NCI-H2196 treated with DMSO at 0.1 percent for 48 hours (cell line): ENCODE measurements at regions not wholly inside any gene's neighbourhood (a gene's known extent, or its start where the extent isn't known, plus 50 kb on each side); places are given as distances from the start of the nearest gene placed in this dataset.

ENCODE experiments used
- DNase-seq: peaks from one replicate; lab custom pipeline; 2025; ENCODE audit not compliant: unreplicated experiment; lab: John Stamatoyannopoulos, UW

DNA sequence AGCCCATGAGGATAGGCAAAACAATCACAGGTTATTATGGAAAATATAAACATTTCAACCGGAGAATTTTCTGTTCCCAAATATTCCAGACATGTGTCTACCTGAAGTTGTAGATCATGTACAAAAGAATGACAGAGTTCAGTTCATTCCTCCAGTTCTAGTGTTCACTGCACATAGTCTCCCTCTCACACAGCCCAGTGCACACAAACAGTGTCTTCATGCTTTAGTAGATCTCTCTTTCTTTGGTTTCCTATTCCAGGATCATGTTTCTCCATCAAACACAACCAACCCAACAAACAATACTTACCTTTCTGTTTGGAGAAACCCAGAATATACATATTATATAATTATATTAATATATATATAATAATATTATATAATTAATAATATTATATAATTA is 671.9 kb downstream of the TRIML1 start:
- DNase-seq: no peak

DNA sequence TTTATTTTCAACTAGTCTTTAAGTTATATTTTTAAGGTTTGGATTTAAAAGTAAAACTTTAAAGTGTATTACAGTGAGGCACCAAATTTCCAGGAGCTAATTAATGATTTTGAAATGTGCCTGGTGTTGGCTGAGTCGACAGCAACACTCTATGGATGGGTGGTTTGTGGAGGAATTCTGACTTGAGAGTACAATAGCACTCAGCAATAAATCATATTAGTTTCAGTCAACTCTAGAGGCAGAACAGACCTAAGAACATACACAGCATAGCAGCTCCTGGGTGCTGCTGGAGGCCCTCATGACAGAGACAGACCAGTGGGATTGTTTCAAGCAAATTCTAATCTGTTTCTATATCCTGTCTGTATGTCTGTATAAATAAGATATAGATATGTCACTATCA is 673.4 kb downstream of the TRIML1 start:
- DNase-seq: no peak

DNA sequence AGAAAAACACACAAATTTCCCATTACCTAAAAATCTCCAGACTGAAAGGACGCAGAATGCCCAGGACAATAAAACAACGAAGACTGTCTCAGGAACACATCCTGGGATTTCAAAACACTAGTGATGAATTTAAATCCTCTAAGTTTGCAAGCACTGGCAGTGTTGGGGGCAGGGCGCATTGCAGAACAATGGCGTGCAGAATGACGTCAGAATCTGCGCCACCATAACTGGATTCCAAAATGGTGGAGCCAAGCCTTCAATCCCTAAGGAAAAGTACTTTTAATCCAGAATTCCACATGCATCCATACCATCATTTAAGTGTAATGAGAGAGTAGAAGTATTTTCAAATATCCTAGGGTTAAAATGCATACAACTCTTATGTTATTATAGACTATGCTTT is 679.1 kb downstream of the TRIML1 start:
- no peak for DNase-seq

DNA sequence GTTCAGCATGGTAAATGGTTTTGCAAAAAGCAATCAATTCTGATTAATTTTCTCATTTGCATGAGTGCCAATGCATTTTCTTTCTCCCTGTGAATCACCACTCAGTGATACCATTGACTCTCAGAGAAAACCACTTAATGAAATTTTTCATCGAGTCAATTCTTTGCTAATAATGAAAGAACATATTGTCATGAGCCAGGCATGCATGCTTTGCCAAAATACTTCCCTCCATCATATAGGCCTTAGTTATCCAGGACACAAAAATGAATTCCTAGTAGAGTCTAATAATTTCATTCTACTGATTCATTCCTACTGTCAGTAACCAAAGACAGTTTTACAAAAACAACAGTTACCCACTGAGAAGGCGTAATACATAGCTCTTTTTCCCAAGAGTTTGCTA is 680.0 kb downstream of the TRIML1 start:
- DNase-seq: no peak

DNA sequence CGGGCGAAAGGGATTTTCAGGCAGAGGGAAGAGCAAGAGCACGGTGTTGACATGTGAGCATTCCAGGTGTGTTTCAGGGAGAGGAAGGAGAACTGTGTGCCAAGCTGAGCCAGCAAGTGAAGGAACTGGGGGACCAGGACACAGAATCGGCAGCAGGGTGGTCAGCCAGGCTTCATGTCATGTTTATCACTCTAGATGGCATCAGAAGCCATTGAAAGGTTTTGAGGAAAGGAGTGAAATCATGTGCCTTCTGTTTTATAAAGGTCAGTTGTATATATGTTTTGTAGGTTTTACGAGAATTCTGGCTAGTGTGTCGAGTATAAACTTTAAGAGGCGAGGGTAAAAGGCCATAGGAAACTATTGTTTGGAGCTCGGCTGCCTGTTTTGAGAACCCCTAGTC is 682.3 kb downstream of the TRIML1 start:
- no peak for DNase-seq

DNA sequence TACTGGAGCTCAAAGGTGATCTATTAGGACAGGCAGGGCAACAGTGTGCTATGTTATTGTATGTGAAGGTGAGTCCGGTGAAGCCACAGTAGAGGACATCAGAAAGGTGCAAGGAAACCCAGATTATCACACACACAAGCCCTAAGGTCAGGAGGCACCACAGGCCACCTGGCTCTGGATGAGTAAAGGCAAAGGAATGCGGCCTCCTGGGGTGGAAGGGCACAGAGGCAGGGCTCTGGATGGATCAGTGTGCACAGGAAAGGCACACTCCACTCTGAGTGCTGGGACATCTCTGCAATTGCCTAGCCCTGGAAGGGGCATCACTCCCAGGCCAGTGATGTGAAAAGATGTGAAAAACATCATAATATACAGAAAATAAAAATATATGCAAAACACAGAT is 683.5 kb downstream of the TRIML1 start:
- DNase-seq: no peak

DNA sequence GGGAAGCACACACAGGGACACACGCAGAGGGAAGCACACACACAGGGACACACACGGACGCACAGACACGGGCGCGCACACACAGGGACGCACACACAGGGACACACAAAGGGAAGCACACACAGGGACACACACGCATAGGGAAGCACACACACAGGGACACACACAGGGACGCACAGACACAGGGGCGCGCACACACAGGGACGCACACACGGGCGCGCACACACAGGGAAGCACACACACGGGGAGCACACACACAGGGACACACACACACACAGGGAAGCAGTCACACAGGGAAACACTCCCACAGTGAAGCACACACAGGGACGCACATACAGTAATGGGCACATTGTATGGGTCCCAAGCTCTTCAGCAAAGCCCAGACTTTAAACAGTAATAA is 685.3 kb downstream of the TRIML1 start:
- no peak for DNase-seq

DNA sequence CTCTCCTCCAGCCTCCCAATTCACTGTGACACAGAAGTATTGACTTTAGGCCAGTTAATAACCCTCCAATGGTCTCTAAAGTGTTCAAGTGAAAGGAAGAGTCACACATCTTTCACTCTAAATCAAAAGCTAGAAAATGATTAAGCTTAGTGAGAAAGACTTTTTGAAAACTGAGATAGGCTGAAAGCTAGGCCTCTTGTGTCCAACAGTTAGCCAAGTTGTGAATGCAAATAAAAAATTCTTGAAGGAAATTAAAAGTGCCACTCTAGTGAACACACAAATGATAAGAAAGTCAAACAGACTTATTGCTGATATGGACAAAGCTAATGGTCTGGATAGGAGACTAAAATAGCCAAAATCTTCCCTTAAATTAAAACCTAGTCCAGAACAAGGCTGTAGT is 687.2 kb downstream of the TRIML1 start:
- DNase-seq: no peak

DNA sequence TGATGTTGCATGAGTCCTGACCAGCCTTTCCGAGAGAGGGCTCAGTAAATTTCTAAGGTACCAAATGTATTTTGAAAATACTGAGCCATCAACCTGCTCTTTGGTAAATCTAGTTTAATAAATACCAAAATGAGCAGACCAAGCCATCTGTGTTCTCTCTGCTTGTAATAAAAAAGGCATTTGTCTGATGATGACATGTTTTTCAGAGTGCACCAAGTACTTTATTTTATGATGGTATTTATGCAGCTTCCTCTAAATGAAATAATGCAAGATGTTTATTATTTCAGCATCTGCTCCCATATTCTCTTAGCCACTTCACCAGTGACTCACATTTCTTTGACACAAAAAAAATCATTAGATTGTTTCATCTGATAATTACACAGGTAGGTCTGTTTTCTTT is 700.5 kb downstream of the TRIML1 start:
- no peak for DNase-seq

DNA sequence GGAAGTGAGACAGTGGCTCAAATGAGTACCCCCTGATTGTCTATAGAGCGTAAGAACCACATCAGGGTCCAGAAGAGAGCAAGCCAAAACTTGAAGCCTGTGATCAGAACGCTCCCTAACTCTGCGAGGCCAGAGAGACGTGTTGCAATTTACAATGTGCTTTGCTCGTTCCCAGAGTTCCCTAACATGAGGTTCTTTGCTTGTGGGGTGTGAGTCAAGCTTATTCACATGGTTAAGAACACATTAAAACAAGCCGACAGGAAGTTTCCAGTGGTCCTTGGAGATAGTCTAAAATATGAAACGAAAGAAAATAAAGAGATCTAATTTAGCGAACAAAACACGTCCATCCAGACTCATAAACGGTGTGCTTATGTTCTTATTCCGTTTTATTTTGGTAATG is 702.3 kb downstream of the TRIML1 start:
- no peak for DNase-seq

DNA sequence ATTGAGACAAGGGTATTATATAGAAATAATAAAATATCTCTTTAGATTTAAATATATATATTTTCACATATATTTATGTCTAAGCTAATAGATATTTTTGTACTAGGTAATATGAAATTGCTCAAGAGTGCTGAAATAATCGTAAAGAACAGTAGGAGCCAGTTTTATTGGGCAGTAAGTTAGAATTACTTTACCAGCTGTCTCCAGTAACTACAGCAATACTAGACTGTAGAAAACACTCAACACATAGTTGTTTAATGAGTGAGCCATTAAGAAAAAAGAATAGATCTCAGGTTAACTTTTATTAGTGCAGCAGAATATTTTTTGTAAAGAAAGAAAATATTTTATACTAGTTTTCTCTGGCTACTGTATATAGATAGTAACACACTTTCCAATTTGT is 715.2 kb downstream of the TRIML1 start:
- DNase-seq: no peak

DNA sequence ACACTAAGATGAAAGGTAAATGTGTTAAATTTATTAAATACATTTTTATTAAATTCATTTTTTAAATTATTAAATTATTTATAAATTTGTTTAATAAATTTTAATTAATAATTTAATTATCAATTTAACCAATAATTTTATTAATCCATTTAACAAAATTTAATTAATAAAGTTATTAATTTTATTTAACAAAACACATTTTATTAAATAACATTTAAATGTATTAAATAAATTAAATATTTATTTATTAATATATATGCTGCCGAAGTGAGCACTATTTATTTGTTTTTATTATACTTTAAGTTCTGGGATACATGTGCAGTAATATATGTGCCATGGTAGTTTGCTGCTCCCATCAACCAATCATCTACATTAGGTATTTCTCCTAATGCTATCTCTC is 719.5 kb downstream of the TRIML1 start:
- no peak for DNase-seq

DNA sequence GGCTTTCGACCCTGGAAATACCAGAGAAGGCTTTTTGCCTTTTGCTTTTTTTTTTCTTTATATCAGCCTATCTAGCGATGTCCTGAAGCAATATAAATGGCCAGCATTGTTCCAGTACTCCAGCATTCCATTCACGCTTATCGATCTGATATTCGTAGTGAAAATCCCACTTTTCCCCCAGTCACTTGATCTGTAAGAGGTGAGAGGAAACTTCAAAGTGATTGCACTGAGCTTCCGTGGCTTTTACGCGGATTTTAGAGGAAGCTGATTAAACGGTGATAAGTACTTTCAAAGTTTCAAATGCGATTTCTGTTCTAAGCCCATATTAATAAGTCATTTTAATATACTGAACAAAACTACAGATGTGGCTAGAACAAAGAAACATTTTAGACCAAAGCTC is 725.5 kb downstream of the TRIML1 start:
- no peak for DNase-seq

DNA sequence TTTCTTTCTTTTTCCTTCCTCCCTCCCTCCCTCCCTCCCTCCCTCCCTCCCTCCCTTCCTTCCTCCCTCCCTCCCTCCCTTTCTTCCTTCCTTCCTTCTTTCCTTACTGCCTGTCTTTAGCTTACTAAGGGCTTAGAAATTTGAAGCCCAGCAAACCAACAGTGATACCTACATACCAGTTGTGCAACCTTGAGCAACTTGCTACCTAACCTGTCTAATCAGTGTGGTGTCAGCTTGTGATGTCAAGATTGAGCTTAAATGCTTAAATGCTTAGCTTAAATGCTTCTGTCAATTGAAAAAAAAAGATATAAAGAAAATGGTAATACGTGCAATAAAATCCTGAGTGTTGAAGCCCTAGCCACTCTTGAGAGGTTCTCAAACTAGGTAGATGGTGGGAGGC is 728.6 kb downstream of the TRIML1 start:
- no peak for DNase-seq

DNA sequence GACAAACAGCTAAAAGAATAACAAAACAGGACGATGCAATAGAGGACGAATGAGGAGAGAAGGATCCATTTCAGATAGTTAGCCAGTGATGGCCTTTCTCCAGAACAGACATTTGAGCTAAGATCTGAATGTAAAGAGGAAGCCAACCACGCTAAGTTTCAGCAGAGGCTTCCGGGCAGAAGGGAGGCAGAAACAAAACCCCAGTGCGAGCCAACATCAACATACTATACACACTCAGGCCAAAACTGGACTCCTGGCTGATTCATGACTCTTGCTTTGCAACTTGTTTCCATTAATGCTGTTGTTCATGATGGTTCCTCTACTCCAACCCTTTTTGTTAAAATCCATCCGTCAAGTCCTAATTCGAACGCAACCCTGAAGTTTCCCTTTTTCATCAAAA is 730.3 kb downstream of the TRIML1 start:
- DNase-seq: no peak

DNA sequence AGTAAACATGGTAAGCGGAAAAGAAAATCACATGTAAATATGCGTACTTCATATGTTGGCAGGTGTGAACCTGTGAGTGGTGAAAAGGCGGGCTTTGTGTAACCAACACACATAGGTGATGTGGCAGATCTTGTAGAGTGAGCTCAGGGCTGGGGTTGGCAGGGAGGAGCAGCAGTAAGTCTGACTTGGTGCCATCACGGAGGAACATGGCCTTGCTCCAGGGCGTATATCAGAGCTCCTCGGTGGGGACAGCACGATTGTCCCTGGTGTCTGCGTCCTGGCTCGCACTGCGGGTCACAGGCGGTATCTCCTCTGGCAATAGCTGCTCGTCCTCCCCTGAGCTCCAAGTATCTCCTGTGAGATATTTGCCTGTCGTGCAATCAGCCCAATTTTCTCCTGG is 733.6 kb downstream of the TRIML1 start:
- DNase-seq: no peak

DNA sequence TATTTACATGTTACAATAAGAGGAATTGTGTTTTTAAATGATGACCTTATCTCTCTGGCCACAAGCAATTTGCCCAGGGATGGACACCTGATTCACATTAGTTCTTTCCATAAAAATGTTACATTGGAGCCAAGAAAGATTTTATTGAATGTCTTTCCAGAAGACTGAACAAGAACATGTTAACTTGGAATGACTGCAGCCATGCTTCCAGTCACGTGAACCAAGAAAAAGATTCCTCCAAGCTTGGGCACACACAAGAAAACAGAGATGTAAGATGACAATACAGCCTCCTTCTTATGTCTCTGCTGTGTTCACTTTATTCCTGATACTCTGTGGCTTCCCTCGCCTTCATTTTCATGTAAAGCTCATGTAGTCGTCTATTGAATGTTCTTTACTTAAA is 737.6 kb downstream of the TRIML1 start:
- DNase-seq: no peak

DNA sequence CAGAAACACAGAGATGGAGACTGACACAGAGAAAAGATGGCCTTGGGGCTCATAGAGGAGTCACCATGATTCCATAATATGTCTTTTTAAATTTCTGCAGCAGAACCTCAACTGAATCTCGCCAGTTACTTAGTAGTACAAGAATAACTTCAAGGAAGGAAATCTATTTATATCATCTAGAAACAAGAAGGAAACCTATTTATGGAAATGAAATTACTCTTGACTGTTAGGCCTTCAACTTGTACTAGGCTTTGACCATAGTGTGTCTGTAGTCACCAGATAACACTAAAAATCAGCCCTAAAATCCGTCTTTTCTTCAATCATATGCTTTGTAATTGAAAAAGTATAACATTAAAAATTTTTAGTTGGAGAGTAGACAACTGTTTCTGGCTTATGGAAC is 740.4 kb downstream of the TRIML1 start:
- DNase-seq: no peak

DNA sequence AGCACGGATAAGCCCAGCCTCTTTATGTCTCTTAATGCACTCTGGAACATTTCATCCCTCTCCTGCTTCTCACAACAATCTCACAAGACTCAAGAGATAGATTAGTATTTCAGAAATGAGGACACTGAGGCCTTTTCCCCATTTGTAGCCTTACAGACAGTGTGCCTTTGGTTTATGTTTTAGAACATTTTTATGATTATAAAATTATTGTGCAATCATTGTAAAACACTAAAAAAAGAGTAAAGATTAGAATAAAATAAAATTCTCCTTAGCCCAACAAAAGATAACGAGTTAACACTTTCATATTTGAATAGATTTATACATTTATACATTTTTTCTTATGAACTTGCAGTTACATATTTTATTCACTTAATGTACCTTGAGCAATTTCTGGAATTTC is 748.7 kb downstream of the TRIML1 start:
- no peak for DNase-seq

DNA sequence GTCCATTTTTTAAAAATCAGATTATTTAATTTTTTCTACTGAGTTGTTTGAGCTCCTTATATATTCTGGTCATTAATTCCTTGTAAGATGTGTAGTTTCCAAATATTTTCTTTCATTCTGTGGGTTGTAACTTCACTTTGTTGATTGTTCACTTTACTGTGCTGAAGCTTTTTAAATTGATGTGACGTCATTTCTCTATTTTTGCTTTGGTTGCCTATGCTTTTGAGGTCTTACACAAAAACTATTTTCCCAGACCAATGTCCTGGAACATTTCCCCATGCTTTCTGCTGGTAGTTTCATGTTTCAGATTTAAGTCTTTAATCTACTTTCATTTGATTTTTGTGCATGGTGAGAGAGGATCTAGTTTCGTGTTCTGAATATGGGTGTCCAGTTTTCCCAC is 753.6 kb downstream of the TRIML1 start:
- DNase-seq: no peak

DNA sequence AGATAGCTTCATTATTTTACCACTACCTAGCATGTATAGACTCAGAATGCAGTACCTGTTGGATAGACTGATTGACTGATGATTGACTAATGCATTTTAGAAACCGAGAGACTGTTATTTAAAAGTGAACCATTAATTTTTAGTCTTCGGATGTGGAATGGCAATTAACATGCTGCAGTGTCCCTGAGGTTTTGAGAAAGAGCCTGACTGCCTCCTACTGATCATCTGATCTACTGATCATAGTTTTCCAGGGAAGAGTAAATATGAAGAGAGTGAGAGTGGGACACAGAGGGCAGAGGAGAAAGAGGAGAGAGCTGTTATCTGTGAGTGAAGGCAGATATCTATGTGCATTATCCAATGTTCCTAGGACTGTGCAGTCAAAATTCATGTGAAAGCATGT is 764.7 kb downstream of the TRIML1 start:
- no peak for DNase-seq

DNA sequence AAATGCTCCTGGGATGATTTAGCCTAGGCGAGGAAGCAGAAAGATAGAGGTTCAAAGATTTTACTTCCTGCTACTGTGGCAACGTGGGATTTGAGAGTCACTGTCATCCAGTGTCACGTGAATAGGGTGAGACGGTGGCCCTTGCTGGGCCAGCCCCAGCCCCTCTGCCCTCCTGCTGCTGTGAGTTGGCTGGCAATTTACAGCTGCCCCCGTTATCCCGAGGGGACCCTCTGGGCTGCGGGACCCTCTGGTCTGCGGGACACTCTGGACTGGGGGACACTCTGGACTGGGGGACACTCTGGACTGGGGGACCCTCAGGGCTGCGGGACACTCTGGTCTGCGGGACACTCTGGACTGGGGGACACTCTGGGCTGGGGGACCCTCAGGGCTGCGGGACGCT is 765.4 kb downstream of the TRIML1 start:
- no peak for DNase-seq

DNA sequence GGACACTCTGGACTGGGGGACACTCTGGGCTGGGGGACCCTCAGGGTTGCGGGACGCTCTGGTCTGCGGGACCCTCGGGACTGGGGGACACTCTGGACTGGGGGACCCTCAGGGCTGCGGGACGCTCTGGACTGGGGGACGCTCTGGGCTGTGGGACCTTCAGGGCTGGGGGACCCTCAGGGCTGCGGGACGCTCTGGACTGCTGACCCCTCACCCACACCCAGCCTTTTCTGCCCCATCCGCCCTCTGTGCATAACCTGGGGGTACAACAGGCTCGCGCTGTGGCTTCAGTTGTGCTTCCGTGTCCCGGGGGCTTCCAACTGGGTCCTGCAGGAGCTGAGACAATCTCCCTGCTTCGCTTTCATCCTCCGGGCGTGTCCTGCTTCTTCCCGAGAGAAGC is 766.0 kb downstream of the TRIML1 start:
- DNase-seq: no peak

DNA sequence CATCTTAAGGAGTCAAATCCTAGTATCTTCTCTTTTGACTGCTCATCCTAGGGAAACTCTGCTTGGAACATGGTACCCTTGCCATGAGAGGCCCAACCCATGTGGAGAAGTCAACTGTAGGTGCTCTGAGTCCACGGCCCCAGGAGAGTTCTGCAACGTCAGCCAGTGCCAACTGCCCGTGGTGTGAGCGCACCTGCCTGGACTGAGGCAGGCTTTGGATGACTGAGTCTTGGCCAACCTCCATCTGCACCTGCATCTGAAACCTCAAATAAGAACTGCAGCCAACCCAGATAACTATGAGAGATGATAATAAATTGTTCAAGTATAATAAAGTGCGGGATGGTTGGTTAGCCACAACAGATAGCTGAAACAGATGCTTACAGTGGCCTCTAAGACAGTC is 772.0 kb downstream of the TRIML1 start:
- DNase-seq: no peak
